Astrocyte (in vitro differentiated cells and primary cell): ENCODE measurements at regions not wholly inside any gene's neighbourhood (a gene's known extent, or its start where the extent isn't known, plus 50 kb on each side); places are given as distances from the start of the nearest gene placed in this dataset.

ENCODE experiments used
- DNase-seq: peaks from one replicate; pipeline ENCODE4 v3.0.0-alpha.2; 2010; ENCODE audit warnings: low read depth
- FAIRE-seq: peaks from 2 replicates; lab custom pipeline; 2011; peaks lifted over from hg19 to GRCh38; lab: Jason Lieb, UNC
- H2AFZ ChIP-seq: 2 replicates; pipeline ENCODE4 v1.6.0; 2012; ENCODE audit warnings: low read depth, low read length, inconsistent platforms
- H3K27ac ChIP-seq: 2 replicates; pipeline ENCODE4 v1.5.1; 2011; ENCODE audit warnings: low read depth, low read length, inconsistent platforms
- H3K27me3 ChIP-seq: 2 replicates; pipeline ENCODE4 v1.6.0; 2011; ENCODE audit warnings: low read length, inconsistent platforms; ENCODE audit not compliant: insufficient read depth
- H3K36me3 ChIP-seq: 2 replicates; pipeline ENCODE4 v1.5.1; 2011; ENCODE audit warnings: low read length, inconsistent platforms; ENCODE audit not compliant: insufficient read depth
- H3K4me1 ChIP-seq: 2 replicates; pipeline ENCODE4 v1.5.1; 2011; ENCODE audit warnings: low read length, inconsistent platforms; ENCODE audit not compliant: insufficient read depth
- H3K4me2 ChIP-seq: 2 replicates; pipeline ENCODE4 v1.6.0; 2012; ENCODE audit warnings: low read length, inconsistent platforms
- H3K4me3 ChIP-seq: 2 replicates; pipeline ENCODE4 v1.5.1; 2011; ENCODE audit warnings: low read depth, mild to moderate bottlenecking, low read length, inconsistent platforms; ENCODE audit not compliant: insufficient read depth
- H3K79me2 ChIP-seq: 2 replicates; pipeline ENCODE4 v1.6.0; 2012; ENCODE audit warnings: mild to moderate bottlenecking, low read length, inconsistent platforms; ENCODE audit not compliant: insufficient read depth
- H3K9ac ChIP-seq: 2 replicates; pipeline ENCODE4 v1.6.0; 2012; ENCODE audit warnings: mild to moderate bottlenecking, low read length, inconsistent platforms
- H3K9me3 ChIP-seq: 2 replicates; pipeline ENCODE4 v1.5.1; 2012; ENCODE audit warnings: low read depth, mild to moderate bottlenecking, low read length, inconsistent platforms; ENCODE audit not compliant: insufficient read depth
- H4K20me1 ChIP-seq: 2 replicates; pipeline ENCODE4 v1.6.0; 2012; ENCODE audit warnings: low read length, inconsistent platforms; ENCODE audit not compliant: insufficient read depth
- H3K27ac Mint-ChIP-seq: one replicate; pipeline ENCODE4 v1.8.0; 2021; ENCODE audit warnings: mild to moderate bottlenecking, mixed read lengths; ENCODE audit not compliant: unreplicated experiment
- H3K27me3 Mint-ChIP-seq: one replicate; pipeline ENCODE4 v1.8.0; 2021; ENCODE audit warnings: low read depth, mixed read lengths; ENCODE audit not compliant: unreplicated experiment
- H3K36me3 Mint-ChIP-seq: one replicate; pipeline ENCODE4 v1.8.0; 2021; ENCODE audit warnings: low read depth, mixed read lengths; ENCODE audit not compliant: unreplicated experiment
- H3K4me1 Mint-ChIP-seq: one replicate; pipeline ENCODE4 v1.8.0; 2021; ENCODE audit warnings: low read depth, mixed read lengths; ENCODE audit not compliant: unreplicated experiment
- H3K4me3 Mint-ChIP-seq: one replicate; pipeline ENCODE4 v1.8.0; 2021; ENCODE audit warnings: mild to moderate bottlenecking, moderate library complexity, mixed read lengths; ENCODE audit not compliant: unreplicated experiment
- H3K9me3 Mint-ChIP-seq: one replicate; pipeline ENCODE4 v1.8.0; 2021; ENCODE audit warnings: mild to moderate bottlenecking, mixed read lengths; ENCODE audit not compliant: unreplicated experiment
- CTCF ChIP-seq: IDR thresholded peaks from 2 replicates; pipeline ENCODE4 v1.5.1; 2011; ENCODE audit warnings: low read depth, mild to moderate bottlenecking, inconsistent platforms, low read length, moderate library complexity; ENCODE audit not compliant: insufficient read depth
- EZH2 ChIP-seq: IDR thresholded peaks from 2 replicates; pipeline ENCODE4 v1.6.1; 2012; ENCODE audit warnings: mild to moderate bottlenecking, low read length, inconsistent platforms; ENCODE audit not compliant: insufficient read depth

GRCh38 chrX:139196890-139197289 lies 333.6 kb upstream of the F9 start:
- Mint-ChIP-seq H3K27me3 (no peaks in the 10 kb centered on the region), H3K4me3 (no peak overlapping the region), H3K4me1 (peaks cover 1% of the 10 kb centered on the region), H3K9me3 (no peaks in the 10 kb centered on the region), H3K36me3 (no peaks in the 10 kb centered on the region), H3K27ac (no peak overlapping the region)
- Histone ChIP-seq H3K79me2 (no peaks in the 10 kb centered on the region), H3K4me1 (peaks cover 4% of the 10 kb centered on the region), H3K9ac (no peak overlapping the region), H3K9me3 (no peaks in the 10 kb centered on the region), H3K27ac (no peak overlapping the region), H2AFZ (no peak overlapping the region), H4K20me1 (no peaks in the 10 kb centered on the region), H3K4me2 (no peak overlapping the region), H3K36me3 (no peaks in the 10 kb centered on the region), H3K27me3 (no peaks in the 10 kb centered on the region), H3K4me3 (no peak overlapping the region)
- DNase-seq (no peak), FAIRE-seq (no peak)
- TF ChIP-seq EZH2 (no peak), CTCF (no peak)

- Histone ChIP-seq H3K9me3 (no peaks in the 10 kb centered on the region), H3K27me3 (no peaks in the 10 kb centered on the region), H4K20me1 (no peaks in the 10 kb centered on the region), H3K79me2 (no peaks in the 10 kb centered on the region), H3K36me3 (no peaks in the 10 kb centered on the region), H3K9ac (peak overlapping the region; percentile 69), H2AFZ (peak overlapping the region; percentile 69), H3K4me3 (peak overlapping the region; percentile 54), H3K27ac (no peak overlapping the region), H3K4me1 (no peaks in the 10 kb centered on the region), H3K4me2 (peak overlapping the region; percentile 82)
- Mint-ChIP-seq H3K27ac (no peak overlapping the region), H3K9me3 (no peaks in the 10 kb centered on the region), H3K36me3 (no peaks in the 10 kb centered on the region), H3K4me3 (peak overlapping the region; percentile 82), H3K4me1 (peaks cover 1% of the 10 kb centered on the region), H3K27me3 (no peaks in the 10 kb centered on the region)
- TF ChIP-seq CTCF: no peak
- TF ChIP-seq EZH2: no peak
- DNase-seq (peak; percentile 24), FAIRE-seq (no peak)
Measured at GRCh38 chrX:139194571-139195280, 335.8 kb upstream of the F9 start.

- Mint-ChIP-seq H3K27ac (no peak overlapping the region), H3K4me1 (peaks cover 1% of the 10 kb centered on the region), H3K4me3 (no peak overlapping the region), H3K9me3 (no peaks in the 10 kb centered on the region), H3K27me3 (no peaks in the 10 kb centered on the region), H3K36me3 (no peaks in the 10 kb centered on the region)
- peak; percentile 96 for FAIRE-seq
- peak; percentile 52 for DNase-seq
- H3K4me3 ChIP-seq: no peak overlapping the region
- H3K4me2 ChIP-seq: no peak overlapping the region
- H3K4me1 ChIP-seq: no peaks in the 10 kb centered on the region
- no peaks in the 10 kb centered on the region for H3K36me3 ChIP-seq
- TF ChIP-seq CTCF: no peak
- no peak for TF ChIP-seq EZH2
- H3K9ac ChIP-seq: no peak overlapping the region
- H3K79me2 ChIP-seq: no peaks in the 10 kb centered on the region
- H4K20me1 ChIP-seq: no peaks in the 10 kb centered on the region
- no peaks in the 10 kb centered on the region for H3K27me3 ChIP-seq
- no peak overlapping the region for H3K27ac ChIP-seq
- no peaks in the 10 kb centered on the region for H3K9me3 ChIP-seq
- no peak overlapping the region for H2AFZ ChIP-seq
Measured at GRCh38 chrX:139192386-139192961, 338.1 kb upstream of the F9 start.
